IMR-90 (cell line): ENCODE measurements at regions not wholly inside any gene's neighbourhood (a gene's known extent, or its start where the extent isn't known, plus 50 kb on each side); places are given as distances from the start of the nearest gene placed in this dataset.
A peak's percentile ranks its signal among the peaks of the same experiment; 100 is the strongest.

Source experiments
- ATAC-seq: fragments of 200-7000 bp; cut with Tn5 transposase; 2 replicates; pipeline ENCODE4 v1.9.1; 2020; ENCODE audit warnings: low read depth, mild to moderate bottlenecking, moderate library complexity
- BruUV-seq: library from RNA; stranded (reverse); fragments of 400-500 nt; replicated peaks from 2 replicates; lab custom pipeline; 2021; lab: Mats Ljungman, UMichigan
- CTCF ChIA-PET: fragments of 300-600 bp; formaldehyde crosslinking; extraction: SDS; loops from one replicate; lab custom pipeline; 2021; ENCODE audit warnings: antibody characterized with exemption; lab: Yijun Ruan, JAX
- POLR2A ChIA-PET: fragments of 300-600 bp; sonication (Branson Sonifier 250); formaldehyde crosslinking; loops from one replicate; lab custom pipeline; 2022; ENCODE audit warnings: antibody characterized with exemption; ENCODE audit not compliant: unreplicated experiment; lab: Charles Lee
- DNase-seq: peaks from one replicate; pipeline ENCODE4 v3.0.0; 2013
- H2AFZ ChIP-seq: replicated peaks from 2 replicates; pipeline ENCODE3; 2013; ENCODE audit warnings: low read length, mild to moderate bottlenecking; ENCODE audit not compliant: poor library complexity
- H2AK5ac ChIP-seq: 2 replicates; pipeline ENCODE4 v1.6.1; 2013; ENCODE audit warnings: low read depth, low read length, inconsistent platforms
- H2AK9ac ChIP-seq: replicated peaks from 2 replicates; pipeline ENCODE3; 2013; ENCODE audit warnings: mild to moderate bottlenecking, low read depth, low read length, moderate library complexity; ENCODE audit not compliant: poor library complexity
- H2BK120ac ChIP-seq: 2 replicates; pipeline ENCODE4 v1.6.1; 2013; ENCODE audit warnings: low read depth, low read length, inconsistent platforms
- H2BK15ac ChIP-seq: 3 replicates; pipeline ENCODE4 v1.6.1; 2013; ENCODE audit warnings: low read depth, low read length, inconsistent platforms
- H2BK20ac ChIP-seq: 2 replicates; pipeline ENCODE4 v1.6.1; 2013; ENCODE audit warnings: low read depth, mild to moderate bottlenecking, inconsistent platforms, low read length, moderate library complexity
- H2BK5ac ChIP-seq: 2 replicates; pipeline ENCODE4 v1.6.1; 2013; ENCODE audit warnings: mild to moderate bottlenecking, low read depth, low read length, inconsistent platforms; ENCODE audit not compliant: poor library complexity, severe bottlenecking
- H3K14ac ChIP-seq: replicated peaks from 2 replicates; pipeline ENCODE4 v1.6.1; 2013; ENCODE audit warnings: low read depth, low read length, inconsistent platforms
- H3K18ac ChIP-seq: 2 replicates; pipeline ENCODE4 v1.6.1; 2013; ENCODE audit warnings: low read depth, low read length, control low read depth
- H3K23ac ChIP-seq: 2 replicates; pipeline ENCODE4 v1.6.1; 2013; ENCODE audit warnings: low read depth, low read length, inconsistent platforms
- H3K27ac ChIP-seq: 2 replicates; pipeline ENCODE4 v1.5.1; 2013; ENCODE audit warnings: mild to moderate bottlenecking, control low read depth, low read length; ENCODE audit not compliant: insufficient read depth
- H3K27me3 ChIP-seq: 2 replicates; pipeline ENCODE4 v1.6.1; 2013; ENCODE audit warnings: low read length; ENCODE audit not compliant: control insufficient read depth, insufficient read depth
- H3K36me3 ChIP-seq: 2 replicates; pipeline ENCODE4 v1.6.1; 2013; ENCODE audit warnings: low read length, mixed read lengths; ENCODE audit not compliant: control insufficient read depth, insufficient read depth
- H3K4ac ChIP-seq: 2 replicates; pipeline ENCODE4 v1.6.1; 2013; ENCODE audit warnings: low read depth, low read length, inconsistent platforms
- H3K4me1 ChIP-seq: 2 replicates; pipeline ENCODE4 v1.6.1; 2013; ENCODE audit warnings: low read length, mixed read lengths; ENCODE audit not compliant: control insufficient read depth, insufficient read depth
- H3K4me2 ChIP-seq: 2 replicates; pipeline ENCODE4 v1.6.1; 2013; ENCODE audit warnings: low read depth, mild to moderate bottlenecking, control low read depth, low read length, moderate library complexity
- H3K4me3 ChIP-seq: 2 replicates; pipeline ENCODE4 v1.5.1; 2013; ENCODE audit warnings: low read depth, mild to moderate bottlenecking, control low read depth, low read length, moderate library complexity; ENCODE audit not compliant: insufficient read depth
- H3K56ac ChIP-seq: 2 replicates; pipeline ENCODE4 v1.6.1; 2013; ENCODE audit warnings: low read length, inconsistent platforms; ENCODE audit not compliant: insufficient read depth; ENCODE audit errors: extremely low read depth
- H3K79me1 ChIP-seq, 2 experiments: 2 replicates each; pipeline ENCODE4 v1.6.1; 2013; ENCODE audit warnings: low read length in 2 of 2, inconsistent platforms in 1 of 2, low read depth in 1 of 2
- H3K9ac ChIP-seq: 2 replicates; pipeline ENCODE4 v1.6.1; 2013; ENCODE audit warnings: low read depth, low read length, control low read depth
- H3K9me1 ChIP-seq: 2 replicates; pipeline ENCODE4 v1.6.1; 2013; ENCODE audit warnings: low read length, inconsistent platforms; ENCODE audit not compliant: insufficient read depth
- H3K9me3 ChIP-seq: 2 replicates; pipeline ENCODE4 v1.6.1; 2013; ENCODE audit warnings: low read length; ENCODE audit not compliant: control insufficient read depth, insufficient read depth
- H4K20me1 ChIP-seq: 2 replicates; pipeline ENCODE4 v1.6.1; 2013; ENCODE audit warnings: low read length, inconsistent platforms; ENCODE audit not compliant: insufficient read depth
- H4K5ac ChIP-seq: 2 replicates; pipeline ENCODE4 v1.6.1; 2013; ENCODE audit warnings: mild to moderate bottlenecking, low read depth, low read length, control low read depth
- H4K8ac ChIP-seq, 2 experiments: 2 replicates each; pipeline ENCODE4 v1.6.1; 2013; ENCODE audit warnings: low read depth in 2 of 2, low read length in 2 of 2, control low read depth in 1 of 2, inconsistent platforms in 1 of 2
- H4K91ac ChIP-seq: 2 replicates; pipeline ENCODE4 v1.6.1; 2013; ENCODE audit warnings: low read depth, low read length, inconsistent platforms; ENCODE audit not compliant: insufficient read depth
- CEBPB ChIP-seq: IDR thresholded peaks from 2 replicates; pipeline ENCODE4 v1.6.1; 2012; ENCODE audit warnings: low read depth, low read length, improper control_type of control experiment
- MAFK ChIP-seq: IDR thresholded peaks from 2 replicates; pipeline ENCODE4 v1.6.1; 2012; ENCODE audit warnings: low read depth, low read length, improper control_type of control experiment
- MXI1 ChIP-seq: IDR thresholded peaks from 2 replicates; pipeline ENCODE4 v1.6.1; 2012; ENCODE audit warnings: low read depth, mild to moderate bottlenecking, low read length, moderate library complexity, borderline replicate concordance
- POLR2A ChIP-seq: IDR thresholded peaks from 2 replicates; pipeline ENCODE4 v1.6.1; 2012; ENCODE audit warnings: mild to moderate bottlenecking, low read depth, low read length
- WGBS, 2 experiments: methylation state at CpG; one replicate each; pipeline versions ENCODE4 v1.1.5 to v1.1.7; 2013; ENCODE audit warnings: missing lambda C conversion rate in 2 of 2; ENCODE audit not compliant: insufficient read length in 1 of 2; ENCODE audit errors: extremely low coverage in 2 of 2; 5-methylcytosine and 5-hydroxymethylcytosine counted together
- dilution Hi-C: fragments of 300-500 bp; cut with HindIII; formaldehyde crosslinking; loops from one replicate; pipeline ENCODE4 v1.14.3; 2018; ENCODE audit warnings: low sequenced_read_pairs; ENCODE audit not compliant: unreplicated experiment
- in situ Hi-C: fragments of 300-500 bp; cut with MboI; formaldehyde crosslinking; loops from 3 replicates; pipeline ENCODE4 v1.14.3; 2019; ENCODE audit warnings: low sequenced_read_pairs, inconsistent platforms, mixed read lengths
- intact Hi-C: fragments of 100-400 bp; cut with micrococcal nuclease; formaldehyde crosslinking; loops from 2 replicates; pipeline ENCODE4 v1.10.0; 2022

DNA sequence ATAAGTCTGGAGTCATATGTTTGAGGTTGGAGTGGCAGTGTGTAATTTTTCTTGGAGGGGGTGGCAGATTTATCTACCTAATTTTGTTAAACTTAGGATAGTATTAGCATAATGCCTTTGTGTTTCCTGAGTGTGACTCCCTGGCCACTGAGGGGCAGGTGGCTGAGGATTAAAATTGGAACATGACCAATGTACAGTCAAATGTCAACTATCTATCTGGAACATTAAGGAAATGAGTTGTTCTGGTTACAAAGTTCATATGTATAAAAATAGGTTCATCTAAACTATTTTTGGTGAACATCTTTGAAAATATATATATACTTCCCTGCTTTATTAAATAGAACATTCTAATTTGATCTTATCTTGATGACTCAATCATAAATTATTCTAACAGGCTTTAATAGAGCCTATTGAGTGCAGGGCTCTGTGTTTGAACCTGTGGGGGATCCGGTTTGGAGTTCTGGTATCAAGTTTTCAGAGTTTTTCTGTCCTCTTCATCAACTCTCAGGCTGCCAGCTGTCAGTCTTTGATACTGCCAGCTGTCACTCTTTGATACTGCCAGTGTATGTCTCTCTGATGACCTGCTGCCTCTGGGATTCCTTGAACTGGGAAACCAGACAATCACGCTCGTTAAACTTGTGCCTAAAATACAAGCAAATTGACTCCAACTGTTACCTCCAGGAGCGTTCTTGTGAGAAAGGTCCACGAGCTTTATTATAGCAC, 309.6 kb downstream of the METTL15 start:
- H4K91ac ChIP-seq = no peak overlapping the region
- H2BK20ac ChIP-seq = peak overlapping the region; percentile 42; the same call in 1 of the 2 replicates
- no peaks in the 10 kb centered on the region for H3K9me3 ChIP-seq
- H3K56ac ChIP-seq = no peak overlapping the region
- H3K27me3 ChIP-seq = no peaks in the 10 kb centered on the region
- peak overlapping the region; percentile 6; the same call in 1 of the 2 replicates for H2BK120ac ChIP-seq
- H3K4ac ChIP-seq = peak overlapping the region; percentile 37; the same call in 1 of the 2 replicates
- in situ Hi-C loops (no loop called here), dilution Hi-C loops (no loop called here), intact Hi-C loops (no loop called here)
- H3K9ac ChIP-seq = no peak overlapping the region
- no peak overlapping the region; the same call in 1 of the 2 replicates for H2AK5ac ChIP-seq
- no peaks in the 10 kb centered on the region for H3K36me3 ChIP-seq
- H3K27ac ChIP-seq = no peak overlapping the region
- no peak overlapping the region for H3K23ac ChIP-seq
- H4K20me1 ChIP-seq = no peaks in the 10 kb centered on the region
- no peaks in the 10 kb centered on the region for H3K79me1 ChIP-seq
- no TSS peak for BruUV-seq
- TF ChIP-seq CEBPB (no peak), MAFK (no peak), POLR2A (no peak), MXI1 (no peak)
- H2BK15ac ChIP-seq = no peak overlapping the region
- H3K4me1 ChIP-seq = no peaks in the 10 kb centered on the region
- H4K5ac ChIP-seq = no peak overlapping the region
- ChIA-PET CTCF (no interaction called here), POLR2A (no interaction called here)
- H2AFZ ChIP-seq = no peak overlapping the region
- no peak overlapping the region for H2AK9ac ChIP-seq
- H3K18ac ChIP-seq = no peak overlapping the region
- ATAC-seq (no peak), DNase-seq (peak; percentile 17)
- no peak overlapping the region; a peak in 1 of 4 replicates for H4K8ac ChIP-seq
- no peak overlapping the region for H3K4me3 ChIP-seq
- no peaks in the 10 kb centered on the region for H3K9me1 ChIP-seq
- H3K4me2 ChIP-seq = no peak overlapping the region
- 40% methylated on average over 1 of the region's 5 CpGs; no CpG with 5 or more reads in 1 of the 2 experiments for WGBS, 2 experiments
- 0 out of 2 replicates have a peak overlapping the region, but pooled peaks have one; percentile 18 for H3K14ac ChIP-seq
- no peak overlapping the region for H2BK5ac ChIP-seq
